Mesendoderm (in vitro differentiated cells): ENCODE measurements at regions not wholly inside any gene's neighbourhood (a gene's known extent, or its start where the extent isn't known, plus 50 kb on each side); places are given as distances from the start of the nearest gene placed in this dataset.
A peak's percentile ranks its signal among the peaks of the same experiment; 100 is the strongest.
"Not testable (repeated sequence)": the region's sequence is repeated elsewhere in the genome, so short reads cannot be mapped to it uniquely, and the experiment has no call there.

Experiments
- DNase-seq: peaks from one replicate; pipeline ENCODE4 v3.0.0; 2013
- H2AK5ac ChIP-seq: 2 replicates; pipeline ENCODE4 v1.6.1; 2013; ENCODE audit warnings: low read length, inconsistent platforms
- H2BK120ac ChIP-seq: 2 replicates; pipeline ENCODE4 v1.6.1; 2013; ENCODE audit warnings: low read depth, mild to moderate bottlenecking, low read length, moderate library complexity, mixed read lengths
- H2BK15ac ChIP-seq: replicated peaks from 2 replicates; pipeline ENCODE4 v1.6.1; 2013; ENCODE audit warnings: low read depth, mild to moderate bottlenecking, moderate library complexity
- H2BK5ac ChIP-seq: 2 replicates; pipeline ENCODE4 v1.6.1; 2013; ENCODE audit warnings: low read length, inconsistent platforms
- H3K18ac ChIP-seq: 2 replicates; pipeline ENCODE4 v1.6.1; 2013; ENCODE audit warnings: mild to moderate bottlenecking, low read length, mixed read lengths
- H3K23ac ChIP-seq: one replicate; pipeline ENCODE4 v1.6.1; 2013; ENCODE audit warnings: low read length
- H3K27ac ChIP-seq: 2 replicates; pipeline ENCODE4 v1.5.1; 2013; ENCODE audit warnings: low read depth, mild to moderate bottlenecking, inconsistent platforms, low read length, moderate library complexity
- H3K27me3 ChIP-seq: 2 replicates; pipeline ENCODE4 v1.6.1; 2013; ENCODE audit warnings: low read length, control low read depth, mild to moderate bottlenecking, inconsistent platforms; ENCODE audit not compliant: insufficient read depth, poor library complexity
- H3K36me3 ChIP-seq: 2 replicates; pipeline ENCODE4 v1.6.1; 2013; ENCODE audit warnings: low read length, inconsistent platforms; ENCODE audit not compliant: control insufficient read depth, insufficient read depth
- H3K4ac ChIP-seq: one replicate; pipeline ENCODE4 v1.6.1; 2013; ENCODE audit warnings: low read depth, mild to moderate bottlenecking, low read length, moderate library complexity
- H3K4me1 ChIP-seq: 2 replicates; pipeline ENCODE4 v1.6.1; 2013; ENCODE audit warnings: low read depth, low read length, inconsistent platforms; ENCODE audit not compliant: control insufficient read depth
- H3K4me2 ChIP-seq: 2 replicates; pipeline ENCODE4 v1.6.1; 2013; ENCODE audit warnings: low read length
- H3K4me3 ChIP-seq: 2 replicates; pipeline ENCODE4 v1.5.1; 2013; ENCODE audit warnings: mild to moderate bottlenecking, low read length
- H3K56ac ChIP-seq: one replicate; pipeline ENCODE4 v1.6.1; 2013; ENCODE audit warnings: low read length
- H3K79me1 ChIP-seq: 2 replicates; pipeline ENCODE4 v1.6.1; 2013; ENCODE audit warnings: low read length, inconsistent platforms
- H3K79me2 ChIP-seq: 2 replicates; pipeline ENCODE4 v1.6.1; 2013; ENCODE audit warnings: mild to moderate bottlenecking, low read length; ENCODE audit not compliant: control insufficient read depth, insufficient read depth
- H3K9ac ChIP-seq: 2 replicates; pipeline ENCODE4 v1.6.1; 2013; ENCODE audit warnings: low read length, inconsistent platforms
- H4K5ac ChIP-seq: one replicate; pipeline ENCODE4 v1.6.1; 2013; ENCODE audit warnings: low read length
- H4K8ac ChIP-seq: one replicate; pipeline ENCODE4 v1.6.1; 2013; ENCODE audit warnings: low read depth, mild to moderate bottlenecking, control low read depth, low read length, moderate library complexity
- WGBS: extraction: QIAGEN DNeasy Blood & Tissue Kit; methylation state at CpG from one replicate; pipeline ENCODE4 v1.1.7; 2013; ENCODE audit warnings: low lambda C conversion rate, missing lambda C conversion rate; ENCODE audit not compliant: insufficient coverage; ENCODE audit errors: extremely low coverage; 5-methylcytosine and 5-hydroxymethylcytosine counted together

DNA sequence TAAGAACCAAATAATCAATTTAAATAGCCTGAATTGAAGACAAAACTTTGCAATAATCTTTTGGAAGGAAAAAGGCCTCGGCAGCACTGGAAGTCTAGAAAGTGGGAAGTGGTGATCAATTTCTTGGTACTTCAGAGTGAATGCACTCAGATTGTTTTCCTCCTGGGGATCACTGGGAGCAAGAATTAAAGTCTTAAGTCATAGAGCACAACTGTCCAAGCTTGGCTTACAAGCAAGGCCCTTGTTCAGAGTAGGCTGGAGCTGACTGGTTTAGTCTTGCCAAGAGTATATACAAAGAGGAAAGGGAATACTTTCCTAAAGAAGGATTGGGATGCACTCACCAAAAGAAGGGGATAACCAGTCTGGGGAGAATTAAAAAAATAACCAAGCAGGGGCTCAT lies 637.1 kb downstream of the CCSER2 start:
- H3K79me1 ChIP-seq, result no peaks in the 10 kb centered on the region
- H4K5ac ChIP-seq, result no peak overlapping the region
- H3K56ac ChIP-seq, result no peak overlapping the region
- H3K4ac ChIP-seq, result no peak overlapping the region
- no peak overlapping the region for H2BK5ac ChIP-seq
- no CpG with 5 or more reads among the region's 1 CpG for WGBS
- H3K18ac ChIP-seq, result no peak overlapping the region
- no peak overlapping the region for H3K27ac ChIP-seq
- no peak overlapping the region for H3K23ac ChIP-seq
- no peak overlapping the region for H2AK5ac ChIP-seq
- no peaks in the 10 kb centered on the region for H3K36me3 ChIP-seq
- no peaks in the 10 kb centered on the region for H3K79me2 ChIP-seq
- H3K4me1 ChIP-seq, result no peaks in the 10 kb centered on the region
- no peak overlapping the region for H2BK120ac ChIP-seq
- H4K8ac ChIP-seq, result no peak overlapping the region
- no peak overlapping the region for H2BK15ac ChIP-seq
- no peak for DNase-seq
- H3K4me2 ChIP-seq, result no peak overlapping the region
- H3K27me3 ChIP-seq, result no peaks in the 10 kb centered on the region
- no peak overlapping the region for H3K4me3 ChIP-seq
- H3K9ac ChIP-seq, result no peak overlapping the region

DNA sequence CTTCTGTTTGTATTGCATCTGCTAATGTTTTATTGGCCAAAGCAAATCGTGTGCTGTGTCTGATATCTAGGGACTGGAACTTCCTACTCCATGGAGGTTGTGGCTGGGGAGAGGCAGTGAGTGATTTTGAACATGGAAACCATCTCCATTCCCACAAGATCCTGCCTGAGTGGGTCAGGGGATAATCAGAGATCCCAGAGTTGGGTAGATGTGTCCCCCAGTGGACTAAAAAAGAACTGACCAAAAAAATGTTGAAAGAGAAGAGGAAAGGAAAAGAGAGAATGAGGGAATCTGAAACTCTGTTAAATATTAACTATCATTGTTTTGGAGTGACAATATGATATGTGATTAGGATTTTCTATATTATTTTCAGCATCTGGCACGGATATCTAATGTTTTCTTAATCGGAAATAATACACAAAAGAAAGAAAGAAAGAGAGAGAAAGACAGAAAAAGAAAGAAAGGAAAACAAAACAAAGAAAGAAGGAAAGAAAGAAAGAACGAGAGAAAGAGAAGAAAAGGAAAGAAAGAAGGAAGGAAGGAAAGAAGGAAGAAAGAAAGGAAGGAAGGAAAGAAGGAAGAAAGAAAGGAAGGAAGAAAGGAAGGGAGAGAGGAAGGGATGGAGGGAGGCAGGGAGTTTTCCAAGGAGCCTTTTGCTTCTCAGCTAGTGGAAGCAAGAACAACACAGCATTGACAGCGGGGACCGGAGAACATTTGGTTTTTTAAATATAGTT lies 638.5 kb downstream of the CCSER2 start:
- no peak overlapping the region for H4K8ac ChIP-seq

DNA sequence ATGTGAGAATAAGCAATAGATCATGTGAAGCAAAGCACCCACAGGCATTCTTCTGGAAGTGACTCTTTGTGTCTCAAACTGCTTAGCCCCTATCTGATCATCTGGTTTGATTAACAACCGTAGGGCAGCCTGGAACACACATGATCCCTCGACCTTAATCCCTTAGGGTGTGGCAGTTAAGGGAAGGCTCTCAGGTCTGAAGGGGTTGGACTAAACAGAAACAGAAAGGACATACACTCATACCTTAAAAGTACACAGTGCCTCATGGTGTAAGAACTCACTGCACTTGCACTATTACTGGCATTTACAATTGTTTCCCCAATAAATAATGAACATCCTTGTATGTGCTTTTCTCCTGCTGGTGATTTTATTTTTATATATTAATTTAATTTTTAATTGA lies 640.9 kb downstream of the CCSER2 start:
- H3K56ac ChIP-seq, H3K4me1 ChIP-seq, H3K79me2 ChIP-seq, H3K79me1 ChIP-seq, H2BK120ac ChIP-seq, H2AK5ac ChIP-seq, H3K4me2 ChIP-seq, H3K4me3 ChIP-seq, H4K5ac ChIP-seq, H3K9ac ChIP-seq, H3K27ac ChIP-seq, H3K4ac ChIP-seq, DNase-seq, H2BK15ac ChIP-seq, H3K36me3 ChIP-seq, H3K18ac ChIP-seq, H3K27me3 ChIP-seq, H4K8ac ChIP-seq, H3K23ac ChIP-seq, H2BK5ac ChIP-seq: not testable (repeated sequence)
- WGBS, result no CpG with 5 or more reads among the region's 2 CpGs

More for the DNA sequence above, 638.5 kb downstream of the CCSER2 start:
- no CpG with 5 or more reads among the region's 6 CpGs for WGBS
- DNase-seq, result peak; percentile 22
- Histone ChIP-seq H2AK5ac (no peak overlapping the region), H3K79me1 (no peaks in the 10 kb centered on the region), H4K5ac (no peak overlapping the region), H3K79me2 (no peaks in the 10 kb centered on the region), H3K4me1 (no peaks in the 10 kb centered on the region), H3K9ac (no peak overlapping the region), H3K27ac (no peak overlapping the region), H2BK5ac (no peak overlapping the region), H3K4me3 (no peak overlapping the region), H3K4me2 (no peak overlapping the region), H3K36me3 (no peaks in the 10 kb centered on the region), H3K23ac (no peak overlapping the region), H3K27me3 (no peaks in the 10 kb centered on the region), H2BK120ac (no peak overlapping the region), H3K56ac (no peak overlapping the region), H3K4ac (no peak overlapping the region), H2BK15ac (no peak overlapping the region), H3K18ac (no peak overlapping the region)

DNA sequence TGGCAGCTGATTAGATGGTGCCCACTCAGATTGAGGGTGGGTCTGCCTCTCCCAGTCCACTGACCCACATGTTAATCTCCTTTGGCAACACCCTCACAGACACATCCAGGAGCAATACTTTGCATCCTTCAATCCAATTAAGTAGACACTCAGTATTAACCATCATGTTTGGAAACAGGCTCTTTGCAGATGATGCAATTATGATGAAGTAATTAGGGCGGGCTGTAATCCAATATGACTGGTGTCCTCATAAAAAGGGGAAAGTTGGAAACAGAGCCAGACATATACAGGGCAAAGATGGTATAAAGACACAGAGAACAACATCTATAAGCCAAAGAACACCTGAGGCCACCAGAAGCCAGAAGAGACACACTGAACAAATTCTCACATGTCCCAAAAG lies 658.6 kb downstream of the CCSER2 start:
- H3K79me2 ChIP-seq, result no peaks in the 10 kb centered on the region
- H2AK5ac ChIP-seq, result no peak overlapping the region
- H3K79me1 ChIP-seq, result no peaks in the 10 kb centered on the region
- H3K18ac ChIP-seq, result no peak overlapping the region
- no peak overlapping the region for H4K8ac ChIP-seq
- H3K4me3 ChIP-seq, result no peak overlapping the region
- no peak overlapping the region for H3K56ac ChIP-seq
- H2BK5ac ChIP-seq, result no peak overlapping the region
- no peak overlapping the region for H4K5ac ChIP-seq
- no CpG with 5 or more reads among the region's 1 CpG for WGBS
- no peaks in the 10 kb centered on the region for H3K36me3 ChIP-seq
- H3K4me2 ChIP-seq, result no peak overlapping the region
- H3K27ac ChIP-seq, result no peak overlapping the region
- DNase-seq, result no peak
- H3K23ac ChIP-seq, result no peak overlapping the region
- H3K9ac ChIP-seq, result no peak overlapping the region
- no peaks in the 10 kb centered on the region for H3K4me1 ChIP-seq
- no peak overlapping the region for H2BK15ac ChIP-seq
- no peak overlapping the region for H2BK120ac ChIP-seq
- no peak overlapping the region for H3K4ac ChIP-seq
- no peaks in the 10 kb centered on the region for H3K27me3 ChIP-seq

DNA sequence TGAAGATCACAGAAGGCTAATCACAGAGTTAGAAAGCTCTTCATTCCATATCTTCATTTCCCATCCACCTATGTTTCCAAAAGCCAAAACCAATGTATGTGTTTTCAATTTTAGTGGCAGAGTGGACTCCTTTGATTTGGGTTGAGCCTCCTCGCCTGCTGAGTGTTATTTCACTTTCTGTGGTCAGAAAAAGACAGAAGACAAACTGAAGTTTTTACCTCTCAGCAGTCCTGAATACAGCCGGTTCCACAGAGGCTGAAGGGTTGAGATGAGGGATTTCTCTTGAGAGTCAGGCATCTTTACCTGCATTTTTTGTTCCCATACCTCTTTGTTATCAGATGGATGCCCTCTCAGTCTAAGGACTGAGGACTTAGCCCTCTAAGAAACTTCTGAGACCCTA lies 659.6 kb downstream of the CCSER2 start:
- H3K23ac ChIP-seq, result no peak overlapping the region
- no peak for DNase-seq
- H2AK5ac ChIP-seq, result no peak overlapping the region
- no peak overlapping the region for H3K9ac ChIP-seq
- no peaks in the 10 kb centered on the region for H3K79me2 ChIP-seq
- H4K8ac ChIP-seq, result no peak overlapping the region
- H4K5ac ChIP-seq, result no peak overlapping the region
- no peak overlapping the region for H2BK15ac ChIP-seq
- no peaks in the 10 kb centered on the region for H3K4me1 ChIP-seq
- no peaks in the 10 kb centered on the region for H3K79me1 ChIP-seq
- H3K4ac ChIP-seq, result no peak overlapping the region
- H3K27me3 ChIP-seq, result no peaks in the 10 kb centered on the region
- H2BK5ac ChIP-seq, result no peak overlapping the region
- no CpG with 5 or more reads among the region's 2 CpGs for WGBS
- no peak overlapping the region for H2BK120ac ChIP-seq
- H3K4me3 ChIP-seq, result no peak overlapping the region
- H3K4me2 ChIP-seq, result no peak overlapping the region
- H3K36me3 ChIP-seq, result no peaks in the 10 kb centered on the region
- no peak overlapping the region for H3K18ac ChIP-seq
- H3K27ac ChIP-seq, result no peak overlapping the region
- no peak overlapping the region for H3K56ac ChIP-seq

DNA sequence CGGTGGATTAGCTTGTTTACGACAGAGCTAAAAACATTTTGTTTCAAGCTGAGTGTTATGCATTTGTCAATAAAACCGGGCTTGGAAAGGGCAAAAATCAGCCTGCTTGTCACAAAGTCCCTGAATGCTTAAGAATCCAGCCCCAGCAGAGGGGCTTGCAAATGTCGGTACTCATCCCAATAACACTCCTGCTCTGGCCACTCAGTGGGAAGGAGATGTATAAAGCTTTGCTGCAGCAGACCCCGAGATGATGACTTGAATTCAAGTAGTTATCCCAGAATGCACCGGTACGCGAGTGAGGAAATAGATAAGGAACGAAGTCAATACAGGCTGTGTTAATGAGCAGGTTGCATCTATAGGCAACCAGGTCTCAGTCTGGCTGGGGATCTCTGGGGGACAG lies 662.3 kb downstream of the CCSER2 start:
- Histone ChIP-seq H3K9ac (no peak overlapping the region), H3K4ac (no peak overlapping the region), H3K27me3 (no peaks in the 10 kb centered on the region), H3K36me3 (no peaks in the 10 kb centered on the region), H3K56ac (no peak overlapping the region), H4K5ac (no peak overlapping the region), H2BK5ac (no peak overlapping the region), H3K23ac (no peak overlapping the region), H3K79me1 (no peaks in the 10 kb centered on the region), H3K4me2 (no peak overlapping the region), H3K18ac (no peak overlapping the region), H3K4me1 (no peaks in the 10 kb centered on the region), H3K79me2 (no peaks in the 10 kb centered on the region), H2AK5ac (no peak overlapping the region), H4K8ac (no peak overlapping the region), H3K4me3 (no peak overlapping the region), H3K27ac (no peak overlapping the region), H2BK15ac (no peak overlapping the region), H2BK120ac (no peak overlapping the region)
- DNase-seq, result no peak
- WGBS, result no CpG with 5 or more reads among the region's 9 CpGs
